Hepatic stellate cell (primary cell): ENCODE measurements at regions not wholly inside any gene's neighbourhood (a gene's known extent, or its start where the extent isn't known, plus 50 kb on each side); places are given as distances from the start of the nearest gene placed in this dataset.

ENCODE experiments used
- DNase-seq: peaks from one replicate; pipeline ENCODE4 v3.0.0; 2011; ENCODE audit warnings: low spot score

DNA sequence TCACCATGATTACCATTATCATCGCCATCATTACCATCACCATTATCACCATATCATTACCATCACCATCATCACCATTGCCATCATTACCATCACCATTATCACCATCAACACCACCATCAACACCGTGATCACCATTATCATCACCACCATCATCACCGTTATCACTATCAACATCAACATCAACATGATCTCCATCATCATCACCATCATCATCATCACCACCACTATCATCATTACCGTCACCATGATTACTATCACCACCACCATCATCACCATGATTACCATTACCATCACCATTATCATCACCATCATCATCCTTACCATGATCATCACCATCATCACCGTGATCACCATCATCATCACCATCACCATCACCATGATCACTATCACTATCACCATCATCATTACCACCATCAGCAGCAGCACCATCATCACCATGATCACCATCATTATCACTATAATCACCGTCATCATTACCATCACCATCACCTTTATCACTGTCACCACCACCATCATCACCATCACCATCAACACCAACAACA, 753.7 kb downstream of the BRD1 start:
- DNase-seq, result no peak

DNA sequence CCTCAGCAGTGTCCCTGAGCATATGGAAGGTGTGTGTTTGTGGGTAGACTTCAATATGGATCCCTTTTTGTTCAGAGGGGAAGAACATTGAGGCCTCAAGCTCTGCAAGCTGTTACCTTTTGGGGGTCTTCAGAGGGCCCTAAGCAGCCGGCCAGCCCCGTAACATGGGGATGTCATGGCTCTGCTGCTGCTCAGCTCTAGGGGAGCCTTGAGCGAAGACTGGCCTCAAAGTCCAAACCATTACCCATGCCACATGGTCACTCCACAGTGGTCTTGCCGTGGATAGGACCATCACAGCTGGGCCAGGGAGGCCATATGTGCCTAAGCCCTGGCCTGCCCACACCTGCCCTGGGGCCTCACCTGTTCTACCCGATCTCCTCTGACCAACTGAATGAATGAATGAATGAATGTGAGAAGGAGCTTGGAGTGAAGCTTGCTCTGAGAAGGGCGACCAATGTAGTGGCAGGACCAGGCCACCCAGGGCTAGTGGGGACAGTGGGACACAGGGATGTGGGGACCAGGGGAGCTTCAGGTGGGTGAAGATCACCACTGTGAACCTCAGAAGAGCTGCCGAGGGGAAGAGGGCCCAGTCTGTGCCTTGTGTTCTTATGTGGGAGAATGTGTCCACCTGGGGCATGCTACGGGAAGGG, 754.6 kb downstream of the BRD1 start:
- DNase-seq, result no peak

DNA sequence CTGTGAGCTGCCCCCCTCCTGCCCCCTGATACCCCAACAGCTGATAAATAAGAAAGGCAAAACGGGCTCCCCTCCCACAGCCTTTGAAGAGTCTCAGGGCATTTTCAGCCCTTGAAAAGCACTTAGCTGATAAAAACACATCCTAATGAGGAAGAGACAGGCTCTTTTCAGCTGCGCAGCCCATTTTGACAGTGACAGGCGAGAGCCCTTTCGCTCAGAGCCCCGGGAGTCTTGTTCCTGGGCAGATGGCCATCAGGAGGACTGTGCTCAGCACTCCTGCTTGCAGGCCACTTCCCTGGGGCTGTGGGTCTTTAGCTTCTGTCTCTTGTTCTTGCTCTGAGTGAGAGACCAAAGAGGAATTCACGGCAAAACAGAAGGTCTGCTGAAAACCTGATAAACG, 757.2 kb downstream of the BRD1 start:
- DNase-seq, result no peak

DNA sequence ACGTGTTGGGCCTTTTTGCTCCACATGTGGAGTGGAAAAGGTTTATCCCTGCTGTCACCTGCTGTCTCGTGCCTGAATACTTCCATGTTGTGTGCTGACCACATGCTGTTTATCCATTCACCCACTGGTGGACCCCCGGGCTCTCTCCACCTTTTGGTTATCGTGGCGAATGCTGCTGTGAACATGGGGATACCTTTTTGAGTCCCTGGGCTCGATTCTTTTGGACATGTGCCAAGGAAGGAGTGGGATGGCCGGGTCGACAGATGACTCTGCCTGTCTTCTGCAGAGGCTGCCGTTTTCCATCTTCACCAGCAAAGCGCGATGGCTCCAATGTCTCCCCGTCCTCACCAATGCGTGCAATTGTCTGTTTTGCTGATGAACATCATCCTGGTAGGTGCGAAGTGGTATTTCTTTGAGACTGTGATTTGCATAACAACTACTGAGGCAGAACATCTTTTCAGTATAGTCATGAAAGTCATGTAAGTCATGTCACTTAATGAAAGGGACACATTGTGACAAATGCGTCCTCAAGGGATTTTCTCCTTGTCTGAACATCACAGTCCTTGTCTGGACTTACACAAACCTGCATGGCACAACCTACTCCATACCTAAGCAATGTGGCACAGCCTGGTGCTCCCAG, 758.7 kb downstream of the BRD1 start:
- DNase-seq, result no peak

DNA sequence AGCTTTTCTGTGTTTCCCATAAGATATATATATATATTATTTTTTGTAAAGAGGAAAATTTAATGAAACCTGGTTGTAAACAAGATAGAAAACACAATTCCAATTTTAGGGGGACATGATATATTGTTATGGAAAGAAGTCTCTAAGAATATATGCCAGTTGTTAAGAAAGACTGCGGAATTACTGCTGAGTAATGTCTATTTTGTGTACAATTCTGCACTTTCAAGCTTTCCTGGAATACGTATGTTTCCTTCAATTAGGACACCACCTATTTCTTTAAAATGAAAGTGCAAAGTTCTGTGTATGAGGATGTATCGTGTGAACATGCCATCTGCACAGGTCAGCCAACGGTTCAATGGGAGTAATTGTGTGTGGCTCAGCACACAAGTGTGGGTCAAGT, 760.2 kb downstream of the BRD1 start:
- DNase-seq, result no peak

DNA sequence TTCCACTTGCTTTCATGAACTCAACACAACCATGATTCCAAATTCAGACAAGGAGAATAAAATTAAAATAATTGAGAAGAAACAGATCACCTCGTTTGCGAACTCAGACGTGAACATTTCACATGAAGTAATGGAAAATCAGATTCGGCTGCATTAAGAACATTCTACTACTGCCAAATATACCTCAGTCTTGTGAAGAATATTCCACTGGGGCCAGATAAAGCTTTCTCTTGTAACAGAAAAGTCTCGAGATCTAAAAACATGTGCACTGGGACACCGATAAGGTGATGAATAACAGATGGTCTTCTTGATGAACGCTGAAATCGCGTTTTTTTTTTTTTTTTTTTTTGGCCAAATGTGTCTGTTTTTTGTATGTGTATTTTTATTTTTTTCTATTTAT, 761.1 kb downstream of the BRD1 start:
- DNase-seq, result no peak

DNA sequence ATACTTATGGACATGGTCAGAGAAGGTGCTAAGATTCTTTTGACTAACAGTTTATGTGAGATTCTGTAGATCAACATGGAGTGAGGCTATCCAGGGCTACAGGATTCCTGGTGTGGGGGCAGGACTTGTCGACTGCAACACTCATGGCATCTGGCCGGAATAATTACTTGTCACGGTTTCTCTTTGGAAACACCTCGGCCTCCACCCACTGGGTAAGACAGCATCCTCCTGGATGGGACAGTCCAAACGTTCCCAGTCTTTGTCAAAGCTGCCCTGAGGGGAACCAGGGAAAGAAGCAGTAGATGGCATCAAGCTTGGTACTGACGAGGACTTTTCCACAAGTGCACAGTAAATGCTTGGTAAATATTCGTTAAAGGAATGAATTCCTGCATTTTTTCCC, 762.8 kb downstream of the BRD1 start:
- DNase-seq, result no peak

DNA sequence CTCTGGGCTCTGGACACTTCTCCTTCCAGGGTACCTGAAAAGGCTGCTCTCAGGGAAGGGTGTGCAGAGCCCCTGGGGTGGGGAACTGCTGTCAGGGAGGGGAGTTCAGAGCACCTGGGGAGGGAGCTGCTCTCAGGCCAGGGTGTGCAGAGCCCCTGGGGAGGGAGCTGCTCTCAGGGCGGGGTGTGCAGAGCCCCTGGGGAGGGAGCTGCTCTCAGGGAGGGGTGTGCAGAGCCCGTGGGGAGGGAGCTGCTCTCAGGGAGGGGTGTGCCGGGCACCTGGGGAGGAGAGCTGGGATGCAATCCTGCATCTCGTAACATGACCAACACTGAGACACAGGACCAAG, 764.2 kb downstream of the BRD1 start:
- DNase-seq, result no peak

DNA sequence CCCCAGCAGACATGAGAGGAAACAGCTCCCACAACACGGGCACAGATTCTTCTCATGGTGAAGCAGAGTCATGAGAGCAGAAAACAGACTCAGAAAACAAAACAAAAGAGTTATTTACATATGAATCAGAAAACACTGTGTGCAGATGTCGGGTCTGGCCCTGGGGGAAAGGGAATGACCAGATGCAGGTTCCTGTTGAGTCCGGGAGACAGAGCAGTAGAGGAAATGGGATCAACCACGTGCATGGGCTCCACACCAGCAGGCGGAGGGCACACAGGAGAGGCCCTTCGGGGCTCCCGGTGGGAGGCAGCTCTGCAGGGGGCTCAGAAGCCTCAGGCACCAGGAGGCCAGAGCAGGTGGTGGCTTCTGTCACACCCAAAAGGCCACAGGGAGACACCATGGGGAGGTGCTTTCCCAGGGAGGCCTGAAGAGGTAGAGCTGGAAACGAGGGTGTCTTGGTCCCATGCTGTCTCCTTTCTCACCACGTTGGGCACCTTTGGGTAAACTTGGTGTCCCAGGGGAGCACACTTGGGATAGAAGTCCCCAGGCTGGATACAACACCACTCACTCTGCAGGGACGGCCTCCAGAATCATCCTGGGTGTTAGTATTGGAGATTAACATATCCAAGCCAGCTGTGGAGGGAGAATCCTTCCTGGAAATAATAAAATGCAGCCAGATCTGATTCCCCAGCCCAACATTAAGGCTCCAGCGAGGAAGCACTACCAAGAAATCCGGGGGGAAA, 764.7 kb downstream of the BRD1 start:
- no peak for DNase-seq

DNA sequence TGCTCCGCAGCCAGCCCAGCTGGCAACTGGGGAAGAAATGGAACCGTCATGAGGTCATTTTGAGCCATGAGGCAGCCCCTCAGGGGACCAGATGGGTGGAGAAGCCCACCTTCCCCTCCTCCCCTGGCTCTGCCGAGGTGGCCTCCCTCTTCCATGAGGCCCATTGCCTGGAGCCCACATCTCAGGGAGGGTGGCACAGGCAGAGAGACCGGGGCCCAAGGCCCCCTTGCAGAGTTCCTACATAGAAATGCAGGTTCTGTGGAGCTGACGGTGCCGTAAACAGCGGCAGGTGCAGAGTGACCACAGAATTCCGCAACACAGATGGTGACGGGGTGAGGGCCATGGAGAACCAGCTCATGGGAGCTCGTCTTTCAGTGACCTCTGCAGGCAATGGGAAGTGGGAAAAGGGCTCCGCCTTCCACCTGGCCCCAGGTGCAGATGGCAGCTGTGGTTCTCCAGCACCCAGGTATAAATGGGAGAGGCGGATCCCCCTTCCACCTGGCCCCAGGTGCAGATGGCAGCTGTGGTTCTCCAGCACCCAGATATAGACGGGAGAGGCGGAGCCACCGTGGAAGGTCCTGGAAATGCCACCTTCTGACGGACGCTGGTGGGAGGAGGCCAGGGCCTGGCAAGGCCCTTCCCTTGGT, 765.4 kb downstream of the BRD1 start:
- DNase-seq, result no peak

DNA sequence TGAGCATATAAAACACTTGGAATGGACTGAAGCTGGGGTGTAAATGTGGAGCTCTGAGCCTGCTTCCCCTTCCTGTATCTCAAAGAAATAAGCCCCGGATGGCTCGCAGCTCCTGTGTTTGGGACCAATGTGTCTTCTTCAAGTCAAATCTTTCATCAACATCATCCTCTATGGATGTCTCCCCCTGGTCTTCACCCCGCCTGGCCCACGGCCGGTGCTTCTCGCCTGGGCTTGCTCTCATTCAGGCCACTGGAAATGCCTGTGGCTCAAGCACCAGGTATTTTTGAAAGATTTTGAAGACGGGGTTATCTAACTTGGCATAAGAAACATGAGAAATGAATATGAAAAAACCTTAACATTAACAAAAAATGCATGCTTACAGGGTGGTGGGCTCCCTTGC, 769.8 kb downstream of the BRD1 start:
- DNase-seq, result no peak

DNA sequence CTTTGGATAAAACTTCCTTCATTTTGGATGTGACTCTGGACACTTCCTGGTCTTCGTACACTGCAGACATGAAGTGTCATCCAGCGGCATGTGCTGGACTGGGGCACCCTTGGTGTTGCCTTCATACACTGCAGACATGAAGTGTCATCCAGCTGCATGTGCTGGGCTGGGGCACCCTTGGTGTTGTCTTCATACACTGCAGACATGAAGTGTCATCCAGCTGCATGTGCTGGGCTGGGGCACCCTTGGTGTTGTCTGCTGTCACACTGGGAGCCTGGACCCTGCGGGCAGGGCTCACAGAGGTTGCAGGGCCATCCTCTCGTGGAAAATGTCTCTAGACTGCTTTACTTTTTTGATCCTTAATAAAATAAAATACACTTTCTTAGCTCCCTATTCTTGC, 771.4 kb downstream of the BRD1 start:
- DNase-seq, result no peak

DNA sequence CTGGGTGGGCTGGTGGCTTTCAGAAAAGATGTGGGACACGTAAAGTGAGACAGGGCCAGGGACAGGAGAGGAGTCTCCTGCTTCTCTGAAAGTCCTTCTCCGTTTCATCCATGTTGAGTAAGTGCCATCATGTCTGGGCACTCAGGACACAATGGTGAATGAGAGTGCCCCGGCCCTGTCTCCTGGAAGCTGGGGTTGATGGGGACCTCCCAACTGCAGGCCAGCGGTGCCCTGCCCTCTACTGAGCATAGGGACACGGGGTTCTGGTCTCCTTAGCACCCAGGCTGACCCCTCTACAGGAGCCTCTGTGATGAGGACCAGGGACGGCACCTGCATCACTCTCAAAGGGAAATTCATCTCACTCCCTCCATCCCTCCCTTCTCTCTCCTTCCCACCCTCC, 772.3 kb downstream of the BRD1 start:
- no peak for DNase-seq

DNA sequence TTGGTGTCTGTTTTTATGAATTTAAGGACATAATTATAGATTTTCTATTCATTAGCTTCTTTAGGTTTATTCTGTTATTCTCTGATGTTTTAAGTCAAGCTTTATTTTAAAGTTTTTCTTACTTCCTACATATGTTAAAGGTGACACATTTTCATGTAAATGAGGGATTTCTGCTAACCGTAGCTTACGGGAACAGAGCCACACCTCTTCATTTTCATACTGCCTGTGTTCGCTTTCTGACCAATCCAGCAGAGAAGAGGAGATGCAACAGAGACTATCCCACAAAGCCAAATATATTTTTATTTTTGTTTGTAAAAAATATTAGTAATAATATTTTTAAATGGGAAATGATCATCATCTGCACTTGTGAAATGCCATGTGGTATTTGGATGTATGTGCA, 774.1 kb downstream of the BRD1 start:
- no peak for DNase-seq

DNA sequence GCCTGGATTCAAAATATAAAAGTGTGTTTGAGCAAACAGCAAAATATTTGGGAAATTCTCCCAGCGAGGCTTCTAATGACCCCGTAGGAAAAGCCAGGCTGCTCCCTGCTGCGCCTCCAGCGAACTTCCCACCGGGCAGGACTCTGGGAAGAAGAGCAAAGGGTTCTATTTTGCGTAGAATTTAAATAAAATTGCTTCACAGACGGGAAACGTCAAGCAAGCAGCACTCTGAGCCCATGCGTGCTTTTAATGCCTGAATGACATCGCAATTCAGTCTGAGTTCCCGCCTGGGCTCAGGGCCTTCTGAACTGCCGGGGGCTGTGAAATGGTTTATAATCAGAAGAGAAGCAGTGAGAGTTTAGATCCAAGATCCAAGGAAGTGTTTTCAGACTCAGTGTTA, 775.1 kb downstream of the BRD1 start:
- no peak for DNase-seq

DNA sequence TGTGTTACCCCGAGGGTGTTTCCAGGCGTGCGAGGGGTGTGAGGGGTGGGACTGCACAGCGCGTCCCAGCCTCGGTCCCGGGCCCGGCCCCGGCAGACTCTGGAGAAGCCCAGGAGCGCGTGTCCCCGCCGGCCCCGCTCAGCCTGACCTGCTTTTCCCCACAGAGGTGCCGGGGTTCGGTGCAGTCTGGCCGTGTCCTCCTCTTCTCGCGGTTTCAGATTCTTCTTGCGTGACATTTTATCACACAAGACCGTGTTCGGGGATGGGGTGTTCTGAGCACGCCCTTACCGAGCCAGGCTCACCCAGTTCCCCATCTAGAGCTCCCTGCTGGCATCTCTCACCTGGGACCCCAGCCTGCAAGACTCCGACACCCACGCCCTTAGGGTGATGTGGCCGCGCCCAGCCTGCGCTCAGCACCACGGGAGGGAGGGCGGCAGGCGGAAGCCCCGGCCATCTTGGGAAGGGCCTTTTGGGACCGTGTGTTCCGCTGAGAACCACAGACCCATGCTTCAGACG, 775.6 kb downstream of the BRD1 start:
- DNase-seq, result no peak

DNA sequence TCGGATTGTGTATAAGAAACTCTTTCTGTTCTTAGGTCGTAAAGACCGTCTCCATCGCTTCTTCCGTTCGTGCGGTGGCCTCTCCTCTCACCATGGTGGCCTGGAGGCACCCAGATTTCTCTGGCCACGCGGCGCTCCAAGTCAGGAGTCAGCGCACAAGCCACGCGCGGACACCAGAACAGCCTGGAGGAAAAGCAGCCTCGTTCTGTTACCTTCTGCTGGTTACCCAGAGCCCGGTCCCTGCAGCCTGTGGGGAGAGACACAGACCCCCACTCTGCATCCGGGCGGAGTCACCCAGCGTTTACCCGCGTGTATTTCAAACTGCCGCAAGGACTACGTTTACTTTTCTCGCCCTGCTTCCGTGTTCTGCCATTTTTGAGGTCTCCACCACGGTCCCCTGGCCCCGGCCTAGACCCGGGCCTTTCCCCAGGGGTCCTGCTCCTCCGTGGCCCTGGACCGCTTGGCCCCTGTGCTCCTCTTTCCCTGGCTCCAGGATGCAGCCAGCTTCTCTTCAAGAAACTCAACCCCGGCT, 776.1 kb downstream of the BRD1 start:
- no peak for DNase-seq

DNA sequence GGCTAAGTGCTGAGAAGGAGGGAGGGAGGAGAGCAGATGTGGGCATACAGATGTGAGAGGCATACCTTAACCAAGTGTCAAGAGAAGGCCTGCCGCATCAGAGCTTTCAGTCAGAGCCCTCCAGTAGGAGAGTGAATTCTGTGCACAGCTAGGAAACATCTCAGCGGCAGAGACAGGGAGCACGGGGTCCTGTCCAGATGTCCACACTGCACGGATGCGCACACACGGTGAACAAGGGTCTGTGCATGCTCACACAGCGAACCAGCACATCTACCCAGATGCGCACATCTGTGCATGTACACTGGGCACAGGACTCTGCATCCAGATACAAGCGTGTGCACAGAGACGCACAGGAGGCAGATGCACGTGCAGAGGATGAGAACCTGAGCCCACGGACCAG, 778.0 kb downstream of the BRD1 start:
- DNase-seq, result no peak

DNA sequence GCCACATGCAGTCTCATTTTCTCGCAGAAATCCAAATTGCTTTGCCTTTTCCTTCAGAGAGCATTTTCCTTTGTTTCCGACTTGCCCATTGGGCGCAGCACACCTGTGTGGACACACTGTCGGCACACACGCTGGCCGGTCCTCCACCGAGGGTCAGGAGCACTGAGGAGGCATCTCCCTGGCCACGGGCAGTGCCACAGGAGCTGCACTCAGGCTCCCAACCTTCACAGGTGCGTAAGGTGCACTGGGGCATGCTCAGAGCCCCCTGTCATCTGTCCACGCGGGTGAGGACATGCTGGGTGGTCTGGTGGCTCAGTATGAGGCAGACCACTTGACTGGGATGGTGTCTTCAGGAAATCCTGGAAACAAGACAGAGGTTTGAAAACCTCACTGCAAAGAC, 779.1 kb downstream of the BRD1 start:
- DNase-seq, result no peak

DNA sequence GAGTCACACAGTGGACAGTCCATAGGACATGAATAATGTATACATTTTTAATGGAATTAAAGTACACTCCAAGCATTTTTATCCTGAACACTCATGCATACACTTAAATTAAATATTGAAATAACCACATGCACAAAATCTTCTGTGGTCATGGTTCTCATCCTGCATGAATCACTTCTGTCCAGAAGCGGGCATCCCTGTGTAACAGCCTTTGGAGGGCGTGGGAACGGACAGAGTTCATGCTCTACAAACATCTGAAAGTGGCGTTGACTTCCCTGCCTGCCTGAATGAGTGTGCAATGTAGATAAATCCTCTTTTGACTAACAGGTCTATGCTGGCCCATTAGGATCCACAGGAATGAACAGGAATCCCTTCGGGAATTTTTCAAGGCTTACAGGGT, 780.2 kb downstream of the BRD1 start:
- DNase-seq, result no peak

DNA sequence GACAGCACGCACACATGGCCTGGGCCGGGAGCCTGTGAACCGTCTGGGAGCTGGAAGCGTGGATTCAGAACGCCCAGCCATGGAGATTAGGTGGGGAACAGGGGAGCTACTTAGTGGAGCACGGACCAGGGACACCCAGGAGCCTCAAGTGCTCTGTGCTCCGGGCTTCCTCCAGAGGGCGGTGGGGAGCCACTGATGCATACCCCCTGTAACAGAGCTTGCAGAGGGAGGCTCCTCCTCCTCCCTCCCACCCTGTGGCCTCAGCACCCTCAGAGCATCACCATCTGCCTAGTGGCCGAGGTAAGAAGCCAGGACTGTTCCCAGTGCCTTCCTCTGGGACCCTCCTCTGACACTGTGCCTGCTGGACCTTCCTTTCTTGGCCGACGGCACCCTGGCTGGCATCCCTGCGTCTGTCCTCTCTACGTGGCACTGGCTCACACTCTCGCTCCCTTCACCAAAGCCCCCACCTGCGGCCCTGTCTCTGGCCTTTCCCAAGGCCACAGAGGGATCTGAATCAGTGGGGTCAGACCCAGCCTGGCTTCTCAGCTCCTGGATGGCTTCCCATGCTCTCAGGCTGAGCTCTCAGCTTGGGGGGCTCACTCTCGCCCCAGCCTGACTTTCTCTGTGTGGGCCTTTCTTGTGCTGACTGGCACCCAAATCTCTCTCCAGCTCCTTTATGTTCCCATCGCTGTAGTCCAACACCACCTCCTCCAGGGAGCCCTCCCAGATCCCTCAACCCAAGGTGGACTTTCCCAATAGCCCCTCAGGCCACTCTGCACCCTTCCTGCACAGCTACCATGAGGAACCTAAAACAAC, 780.9 kb downstream of the BRD1 start:
- DNase-seq, result no peak
